Activated effector memory CD4-positive, alpha-beta T cell treated with anti-CD3 and anti-CD28 coated beads, Interleukin-2, amount 50 U/mL, for 16 hours (primary cell): ENCODE measurements at regions not wholly inside any gene's neighbourhood (a gene's known extent, or its start where the extent isn't known, plus 50 kb on each side); places are given as distances from the start of the nearest gene placed in this dataset.

Source experiments
- DNase-seq: peaks from one replicate; pipeline ENCODE4 v3.0.0-alpha.2; 2020

- DNase-seq: no peak
Measured at GRCh38 chr6:137692806-137693205, 174.3 kb upstream of the TNFAIP3 start.

GRCh38 chr6:137693711-137694110 is 173.3 kb upstream of the TNFAIP3 start:
- no peak for DNase-seq

- no peak for DNase-seq
Measured at GRCh38 chr6:137696765-137697164, 170.3 kb upstream of the TNFAIP3 start.

- no peak for DNase-seq
Measured at GRCh38 chr6:137697267-137697938, 169.7 kb upstream of the TNFAIP3 start.

- no peak for DNase-seq
Measured at GRCh38 chr6:137698636-137699030, 168.4 kb upstream of the TNFAIP3 start.

- DNase-seq: peak; percentile 69
Measured at GRCh38 chr6:137699031-137699683, 167.9 kb upstream of the TNFAIP3 start.

- DNase-seq: no peak
Measured at GRCh38 chr6:137700161-137700560, 166.9 kb upstream of the TNFAIP3 start.

- no peak for DNase-seq
Measured at GRCh38 chr6:137700751-137701477, 166.1 kb upstream of the TNFAIP3 start.

GRCh38 chr6:137701942-137702341 is 165.1 kb upstream of the TNFAIP3 start:
- no peak for DNase-seq

GRCh38 chr6:137702791-137703424 is 164.2 kb upstream of the TNFAIP3 start:
- DNase-seq: no peak

GRCh38 chr6:137704802-137705159 is 162.3 kb upstream of the TNFAIP3 start:
- DNase-seq: no peak

GRCh38 chr6:137705160-137706082 is 161.6 kb upstream of the TNFAIP3 start:
- peak; percentile 90 for DNase-seq

- DNase-seq: no peak
Measured at GRCh38 chr6:137706083-137706750, 160.8 kb upstream of the TNFAIP3 start.

- DNase-seq: no peak
Measured at GRCh38 chr6:137707038-137707589, 159.9 kb upstream of the TNFAIP3 start.

- peak; percentile 89 for DNase-seq
Measured at GRCh38 chr6:137707590-137708360, 159.3 kb upstream of the TNFAIP3 start.

- DNase-seq: no peak
Measured at GRCh38 chr6:137708481-137708880, 158.6 kb upstream of the TNFAIP3 start.

GRCh38 chr6:137709424-137710236 is 157.4 kb upstream of the TNFAIP3 start:
- DNase-seq: peak; percentile 63

GRCh38 chr6:137711972-137712371 is 155.1 kb upstream of the TNFAIP3 start:
- no peak for DNase-seq

- no peak for DNase-seq
Measured at GRCh38 chr6:137712587-137712986, 154.5 kb upstream of the TNFAIP3 start.

- no peak for DNase-seq
Measured at GRCh38 chr6:137715589-137716045, 151.4 kb upstream of the TNFAIP3 start.
